ENCODE measurements at regions not wholly inside any gene's neighbourhood (a gene's known extent, or its start where the extent isn't known, plus 50 kb on each side); places are given as distances from the start of the nearest gene placed in this dataset.

GRCh38 chr9:22279636-22280035 is 167.0 kb upstream of the DMRTA1 start:
- Histone ChIP-seq H3K4me1 (ENCODE audit: control insufficient read depth, insufficient read depth, low read length, unreplicated experiment) (no peaks in the 10 kb centered on the region), H3K79me2 (ENCODE audit: control insufficient read depth, insufficient read depth, low read length, unreplicated experiment) (no peaks in the 10 kb centered on the region), H2AFZ (ENCODE audit: low read length, unreplicated experiment) (no peak overlapping the region), H3K27me3 (ENCODE audit: insufficient read depth, low read length) (no peaks in the 10 kb centered on the region), H3K36me3 (ENCODE audit: insufficient read depth, low read length) (no peaks in the 10 kb centered on the region), H3K4me3 (ENCODE audit: low read depth, low read length) (no peak overlapping the region), H3K27ac (ENCODE audit: low read depth, low read length) (no peak overlapping the region)

GRCh38 chr9:22285066-22285465 is 161.6 kb upstream of the DMRTA1 start:
- Histone ChIP-seq H2AFZ (ENCODE audit: low read length, unreplicated experiment) (no peak overlapping the region), H3K27ac (ENCODE audit: low read depth, low read length) (no peak overlapping the region), H3K36me3 (ENCODE audit: insufficient read depth, low read length) (no peaks in the 10 kb centered on the region), H3K4me1 (ENCODE audit: control insufficient read depth, insufficient read depth, low read length, unreplicated experiment) (no peaks in the 10 kb centered on the region), H3K4me3 (ENCODE audit: low read depth, low read length) (no peak overlapping the region), H3K79me2 (ENCODE audit: control insufficient read depth, insufficient read depth, low read length, unreplicated experiment) (no peaks in the 10 kb centered on the region), H3K27me3 (ENCODE audit: insufficient read depth, low read length) (no peaks in the 10 kb centered on the region)

- Histone ChIP-seq H3K27ac (ENCODE audit: low read depth, low read length) (no peak overlapping the region), H3K4me3 (ENCODE audit: low read depth, low read length) (no peak overlapping the region), H2AFZ (ENCODE audit: low read length, unreplicated experiment) (no peak overlapping the region), H3K4me1 (ENCODE audit: control insufficient read depth, insufficient read depth, low read length, unreplicated experiment) (no peaks in the 10 kb centered on the region), H3K79me2 (ENCODE audit: control insufficient read depth, insufficient read depth, low read length, unreplicated experiment) (no peaks in the 10 kb centered on the region), H3K27me3 (ENCODE audit: insufficient read depth, low read length) (peaks cover 2% of the 10 kb centered on the region; the same call in 1 of the 2 replicates), H3K36me3 (ENCODE audit: insufficient read depth, low read length) (no peaks in the 10 kb centered on the region)
Observed at GRCh38 chr9:22286661-22287060, 160.0 kb upstream of the DMRTA1 start.

- Histone ChIP-seq H3K36me3 (ENCODE audit: insufficient read depth, low read length) (no peaks in the 10 kb centered on the region), H3K27me3 (ENCODE audit: insufficient read depth, low read length) (peaks cover 2% of the 10 kb centered on the region; the same call in 1 of the 2 replicates), H3K4me3 (ENCODE audit: low read depth, low read length) (no peak overlapping the region), H2AFZ (ENCODE audit: low read length, unreplicated experiment) (no peak overlapping the region), H3K4me1 (ENCODE audit: control insufficient read depth, insufficient read depth, low read length, unreplicated experiment) (no peaks in the 10 kb centered on the region), H3K79me2 (ENCODE audit: control insufficient read depth, insufficient read depth, low read length, unreplicated experiment) (no peaks in the 10 kb centered on the region), H3K27ac (ENCODE audit: low read depth, low read length) (no peak overlapping the region)
Observed at GRCh38 chr9:22288661-22289060, 158.0 kb upstream of the DMRTA1 start.

GRCh38 chr9:22307013-22307711 is 139.5 kb upstream of the DMRTA1 start:
- no peaks in the 10 kb centered on the region for H3K4me1 ChIP-seq (ENCODE audit: control insufficient read depth, insufficient read depth, low read length, unreplicated experiment)
- no peak overlapping the region for H2AFZ ChIP-seq (ENCODE audit: low read length, unreplicated experiment)
- no peaks in the 10 kb centered on the region for H3K79me2 ChIP-seq (ENCODE audit: control insufficient read depth, insufficient read depth, low read length, unreplicated experiment)
- H3K36me3 ChIP-seq (ENCODE audit: insufficient read depth, low read length) = no peaks in the 10 kb centered on the region
- no peak overlapping the region for H3K27ac ChIP-seq (ENCODE audit: low read depth, low read length)
- no peak overlapping the region for H3K4me3 ChIP-seq (ENCODE audit: low read depth, low read length)
- no peaks in the 10 kb centered on the region for H3K27me3 ChIP-seq (ENCODE audit: insufficient read depth, low read length)

- no peak overlapping the region for H2AFZ ChIP-seq (ENCODE audit: low read length, unreplicated experiment)
- no peak overlapping the region for H3K4me3 ChIP-seq (ENCODE audit: low read depth, low read length)
- H3K4me1 ChIP-seq (ENCODE audit: control insufficient read depth, insufficient read depth, low read length, unreplicated experiment) = no peaks in the 10 kb centered on the region
- H3K27ac ChIP-seq (ENCODE audit: low read depth, low read length) = no peak overlapping the region
- H3K79me2 ChIP-seq (ENCODE audit: control insufficient read depth, insufficient read depth, low read length, unreplicated experiment) = no peaks in the 10 kb centered on the region
- H3K27me3 ChIP-seq (ENCODE audit: insufficient read depth, low read length) = no peaks in the 10 kb centered on the region
- no peaks in the 10 kb centered on the region for H3K36me3 ChIP-seq (ENCODE audit: insufficient read depth, low read length)
Observed at GRCh38 chr9:22308177-22308576, 138.4 kb upstream of the DMRTA1 start.

- Histone ChIP-seq H3K27me3 (ENCODE audit: insufficient read depth, low read length) (no peaks in the 10 kb centered on the region), H3K27ac (ENCODE audit: low read depth, low read length) (no peak overlapping the region), H3K79me2 (ENCODE audit: control insufficient read depth, insufficient read depth, low read length, unreplicated experiment) (no peaks in the 10 kb centered on the region), H2AFZ (ENCODE audit: low read length, unreplicated experiment) (no peak overlapping the region), H3K4me3 (ENCODE audit: low read depth, low read length) (no peak overlapping the region), H3K4me1 (ENCODE audit: control insufficient read depth, insufficient read depth, low read length, unreplicated experiment) (no peaks in the 10 kb centered on the region), H3K36me3 (ENCODE audit: insufficient read depth, low read length) (no peaks in the 10 kb centered on the region)
Observed at GRCh38 chr9:22316645-22317044, 130.0 kb upstream of the DMRTA1 start.

- no peak overlapping the region for H2AFZ ChIP-seq (ENCODE audit: low read length, unreplicated experiment)
- no peaks in the 10 kb centered on the region for H3K4me1 ChIP-seq (ENCODE audit: control insufficient read depth, insufficient read depth, low read length, unreplicated experiment)
- H3K27me3 ChIP-seq (ENCODE audit: insufficient read depth, low read length) = no peaks in the 10 kb centered on the region
- H3K4me3 ChIP-seq (ENCODE audit: low read depth, low read length) = no peak overlapping the region
- H3K27ac ChIP-seq (ENCODE audit: low read depth, low read length) = no peak overlapping the region
- no peaks in the 10 kb centered on the region for H3K36me3 ChIP-seq (ENCODE audit: insufficient read depth, low read length)
- no peaks in the 10 kb centered on the region for H3K79me2 ChIP-seq (ENCODE audit: control insufficient read depth, insufficient read depth, low read length, unreplicated experiment)
Observed at GRCh38 chr9:22331533-22331932, 115.1 kb upstream of the DMRTA1 start.

GRCh38 chr9:22332202-22332601 is 114.4 kb upstream of the DMRTA1 start:
- no peak overlapping the region for H3K27ac ChIP-seq (ENCODE audit: low read depth, low read length)
- no peaks in the 10 kb centered on the region for H3K27me3 ChIP-seq (ENCODE audit: insufficient read depth, low read length)
- H2AFZ ChIP-seq (ENCODE audit: low read length, unreplicated experiment) = no peak overlapping the region
- H3K79me2 ChIP-seq (ENCODE audit: control insufficient read depth, insufficient read depth, low read length, unreplicated experiment) = no peaks in the 10 kb centered on the region
- no peak overlapping the region for H3K4me3 ChIP-seq (ENCODE audit: low read depth, low read length)
- no peaks in the 10 kb centered on the region for H3K36me3 ChIP-seq (ENCODE audit: insufficient read depth, low read length)
- H3K4me1 ChIP-seq (ENCODE audit: control insufficient read depth, insufficient read depth, low read length, unreplicated experiment) = no peaks in the 10 kb centered on the region

GRCh38 chr9:22337261-22337660 is 109.4 kb upstream of the DMRTA1 start:
- Histone ChIP-seq H3K27me3 (ENCODE audit: insufficient read depth, low read length) (no peaks in the 10 kb centered on the region), H3K36me3 (ENCODE audit: insufficient read depth, low read length) (no peaks in the 10 kb centered on the region), H3K4me3 (ENCODE audit: low read depth, low read length) (no peak overlapping the region), H3K27ac (ENCODE audit: low read depth, low read length) (no peak overlapping the region), H3K79me2 (ENCODE audit: control insufficient read depth, insufficient read depth, low read length, unreplicated experiment) (no peaks in the 10 kb centered on the region), H2AFZ (ENCODE audit: low read length, unreplicated experiment) (no peak overlapping the region), H3K4me1 (ENCODE audit: control insufficient read depth, insufficient read depth, low read length, unreplicated experiment) (peaks cover 13% of the 10 kb centered on the region)

- Histone ChIP-seq H3K79me2 (ENCODE audit: control insufficient read depth, insufficient read depth, low read length, unreplicated experiment) (no peaks in the 10 kb centered on the region), H3K36me3 (ENCODE audit: insufficient read depth, low read length) (no peaks in the 10 kb centered on the region), H3K27ac (ENCODE audit: low read depth, low read length) (peak overlapping the region; percentile 85), H3K4me3 (ENCODE audit: low read depth, low read length) (peak overlapping the region; percentile 38; the same call in 1 of the 2 replicates), H3K27me3 (ENCODE audit: insufficient read depth, low read length) (no peaks in the 10 kb centered on the region), H3K4me1 (ENCODE audit: control insufficient read depth, insufficient read depth, low read length, unreplicated experiment) (peaks cover 28% of the 10 kb centered on the region), H2AFZ (ENCODE audit: low read length, unreplicated experiment) (no peak overlapping the region)
Observed at GRCh38 chr9:22342491-22343217, 104.0 kb upstream of the DMRTA1 start.

All from ACC112 (cell line).